Tibial nerve (tissue), 4 donors: ENCODE measurements at regions not wholly inside any gene's neighbourhood (a gene's known extent, or its start where the extent isn't known, plus 50 kb on each side); places are given as distances from the start of the nearest gene placed in this dataset.

Source experiments
- EP300 ChIP-seq, 2 donors: sonication (generic); formaldehyde crosslinking; IDR thresholded peaks; one replicate each; pipeline ENCODE4 v1.6.1; 2017; ENCODE audit warnings: antibody characterized with exemption in 2 of 2, mild to moderate bottlenecking in 1 of 2
- POLR2A ChIP-seq, 2 donors: fragments of 450-650 bp; IDR thresholded peaks; one replicate each; pipeline ENCODE4 v1.6.1; 2017; ENCODE audit warnings: antibody characterized with exemption in 2 of 2, mild to moderate bottlenecking in 2 of 2, moderate library complexity in 2 of 2
- TF ChIP-seq, protein P1 (sequence below), 5 experiments: fragments of 200-600 bp in 3 of 5; fragments of 450-650 bp in 2 of 5; sonication (generic) in 3 of 5; IDR thresholded peaks; one replicate each; pipeline ENCODE4 v1.5.1; 2016 to 2019; ENCODE audit warnings: antibody characterized with exemption in 5 of 5, mild to moderate bottlenecking in 3 of 5, moderate library complexity in 2 of 5

DNA sequence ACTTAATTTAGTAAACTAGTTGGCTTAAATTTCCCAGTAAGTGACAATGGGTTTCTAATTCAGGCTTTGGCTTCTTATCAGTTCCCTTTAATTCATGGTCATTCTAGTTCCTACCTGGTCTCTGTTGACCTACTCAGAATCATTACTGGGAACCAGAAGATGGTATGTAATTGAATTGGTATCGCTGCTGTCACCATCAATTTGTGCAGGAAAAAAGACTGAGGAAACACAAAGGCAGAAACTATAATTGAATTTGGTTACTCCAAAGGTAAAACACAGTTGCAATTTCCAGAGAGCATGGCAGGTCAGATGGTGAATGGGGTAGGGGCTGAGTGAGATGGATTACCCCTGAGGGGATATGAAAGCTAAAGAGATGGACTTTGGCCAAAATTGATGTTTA is 226.5 kb upstream of the GAP43 start:
- TF ChIP-seq POLR2A (IDR thresholded peaks at IDR 0.05) (no peak), EP300 (IDR thresholded peaks at IDR 0.05) (no peak)
- TF ChIP-seq, protein P1, sequence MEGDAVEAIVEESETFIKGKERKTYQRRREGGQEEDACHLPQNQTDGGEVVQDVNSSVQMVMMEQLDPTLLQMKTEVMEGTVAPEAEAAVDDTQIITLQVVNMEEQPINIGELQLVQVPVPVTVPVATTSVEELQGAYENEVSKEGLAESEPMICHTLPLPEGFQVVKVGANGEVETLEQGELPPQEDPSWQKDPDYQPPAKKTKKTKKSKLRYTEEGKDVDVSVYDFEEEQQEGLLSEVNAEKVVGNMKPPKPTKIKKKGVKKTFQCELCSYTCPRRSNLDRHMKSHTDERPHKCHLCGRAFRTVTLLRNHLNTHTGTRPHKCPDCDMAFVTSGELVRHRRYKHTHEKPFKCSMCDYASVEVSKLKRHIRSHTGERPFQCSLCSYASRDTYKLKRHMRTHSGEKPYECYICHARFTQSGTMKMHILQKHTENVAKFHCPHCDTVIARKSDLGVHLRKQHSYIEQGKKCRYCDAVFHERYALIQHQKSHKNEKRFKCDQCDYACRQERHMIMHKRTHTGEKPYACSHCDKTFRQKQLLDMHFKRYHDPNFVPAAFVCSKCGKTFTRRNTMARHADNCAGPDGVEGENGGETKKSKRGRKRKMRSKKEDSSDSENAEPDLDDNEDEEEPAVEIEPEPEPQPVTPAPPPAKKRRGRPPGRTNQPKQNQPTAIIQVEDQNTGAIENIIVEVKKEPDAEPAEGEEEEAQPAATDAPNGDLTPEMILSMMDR (IDR thresholded peaks at IDR 0.05) = no peak
